Upper lobe of right lung (tissue), 1 donor: ENCODE measurements at regions not wholly inside any gene's neighbourhood (a gene's known extent, or its start where the extent isn't known, plus 50 kb on each side); places are given as distances from the start of the nearest gene placed in this dataset.

Experiments
- ATAC-seq: fragments of 200-7000 bp; cut with Tn5 transposase; one replicate; pipeline ENCODE4 v1.9.1; 2020; ENCODE audit warnings: mild to moderate bottlenecking, moderate library complexity
- DNase-seq: peaks from one replicate; pipeline ENCODE4 v3.0.0-alpha.2; 2020
- H3K27ac ChIP-seq: fragments of 200-600 bp; one replicate; pipeline ENCODE4 v1.8.0; 2022
- H3K27me3 ChIP-seq: fragments of 200-600 bp; one replicate; pipeline ENCODE4 v1.8.0; 2022; ENCODE audit warnings: mild to moderate bottlenecking
- H3K36me3 ChIP-seq: fragments of 200-600 bp; one replicate; pipeline ENCODE4 v1.8.0; 2022
- H3K4me1 ChIP-seq: fragments of 200-600 bp; one replicate; pipeline ENCODE4 v1.8.0; 2022
- H3K4me3 ChIP-seq: fragments of 200-600 bp; one replicate; pipeline ENCODE4 v1.8.0; 2022; ENCODE audit warnings: mild to moderate bottlenecking
- H3K9me3 ChIP-seq: fragments of 200-600 bp; one replicate; pipeline ENCODE4 v1.8.0; 2022
- CTCF ChIP-seq: fragments of 200-600 bp; IDR thresholded peaks from one replicate; pipeline ENCODE4 v1.8.0; 2022; ENCODE audit warnings: antibody characterized with exemption
- intact Hi-C: fragments of 100-400 bp; cut with DNase I; formaldehyde crosslinking; loops from one replicate; pipeline ENCODE4 v1.11.0; 2022
- donor health status: DM: no; HTN: yes; CAD: no; lungs with severe emphysema.

- TF ChIP-seq CTCF = no peak
- H3K4me1 ChIP-seq = no peaks in the 10 kb centered on the region
- H3K4me3 ChIP-seq = no peak overlapping the region
- no peaks in the 10 kb centered on the region for H3K36me3 ChIP-seq
- no peaks in the 10 kb centered on the region for H3K9me3 ChIP-seq
- no peak for DNase-seq
- intact Hi-C loops = no loop called here
- H3K27me3 ChIP-seq = no peaks in the 10 kb centered on the region
- no peak overlapping the region for H3K27ac ChIP-seq
- peak; percentile 30 for ATAC-seq
Measured at GRCh38 chr2:59961746-59962145, 591.7 kb downstream of the BCL11A start.

- Histone ChIP-seq H3K36me3 (no peaks in the 10 kb centered on the region), H3K9me3 (no peaks in the 10 kb centered on the region), H3K27me3 (no peaks in the 10 kb centered on the region), H3K4me3 (no peak overlapping the region), H3K4me1 (no peaks in the 10 kb centered on the region), H3K27ac (no peak overlapping the region)
- no peak for DNase-seq
- intact Hi-C loops = no loop called here
- no peak for ATAC-seq
- no peak for TF ChIP-seq CTCF
Measured at GRCh38 chr2:59959944-59960343, 593.5 kb downstream of the BCL11A start.

GRCh38 chr2:59957504-59957903 is 596.0 kb downstream of the BCL11A start:
- ATAC-seq (no peak), DNase-seq (no peak)
- H3K4me3 ChIP-seq = no peak overlapping the region
- no peak overlapping the region for H3K27ac ChIP-seq
- no peak for TF ChIP-seq CTCF
- intact Hi-C loops = no loop called here
- no peaks in the 10 kb centered on the region for H3K9me3 ChIP-seq
- H3K27me3 ChIP-seq = no peaks in the 10 kb centered on the region
- no peaks in the 10 kb centered on the region for H3K36me3 ChIP-seq
- no peaks in the 10 kb centered on the region for H3K4me1 ChIP-seq

- no peak for TF ChIP-seq CTCF
- DNase-seq = no peak
- Histone ChIP-seq H3K27me3 (no peaks in the 10 kb centered on the region), H3K27ac (no peak overlapping the region), H3K9me3 (no peaks in the 10 kb centered on the region), H3K4me3 (no peak overlapping the region), H3K4me1 (no peaks in the 10 kb centered on the region), H3K36me3 (no peaks in the 10 kb centered on the region)
- intact Hi-C loops = no loop called here
- no peak for ATAC-seq
Measured at GRCh38 chr2:59956981-59957380, 596.5 kb downstream of the BCL11A start.

- TF ChIP-seq CTCF = no peak
Measured at GRCh38 chr2:59947917-59948541, 605.4 kb downstream of the BCL11A start.

GRCh38 chr2:59947209-59947608 is 606.2 kb downstream of the BCL11A start:
- intact Hi-C loops = no loop called here
- ATAC-seq = no peak
- H3K4me1 ChIP-seq = no peaks in the 10 kb centered on the region

More at GRCh38 chr2:59947917-59948541, 605.4 kb downstream of the BCL11A start:
- H3K4me3 ChIP-seq = no peak overlapping the region
- H3K4me1 ChIP-seq = no peaks in the 10 kb centered on the region
- DNase-seq = no peak
- ATAC-seq = no peak
- intact Hi-C loops = no loop called here
- no peak overlapping the region for H3K27ac ChIP-seq
- no peaks in the 10 kb centered on the region for H3K27me3 ChIP-seq
- H3K9me3 ChIP-seq = no peaks in the 10 kb centered on the region
- no peaks in the 10 kb centered on the region for H3K36me3 ChIP-seq

More at GRCh38 chr2:59947209-59947608, 606.2 kb downstream of the BCL11A start:
- Histone ChIP-seq H3K27ac (no peak overlapping the region), H3K27me3 (no peaks in the 10 kb centered on the region), H3K9me3 (no peaks in the 10 kb centered on the region), H3K36me3 (no peaks in the 10 kb centered on the region), H3K4me3 (no peak overlapping the region)
- DNase-seq = no peak
- TF ChIP-seq CTCF = no peak
